Coronary artery (tissue), 2 donors: ENCODE measurements at regions not wholly inside any gene's neighbourhood (a gene's known extent, or its start where the extent isn't known, plus 50 kb on each side); places are given as distances from the start of the nearest gene placed in this dataset.
A peak's percentile ranks its signal among the peaks of the same experiment; 100 is the strongest.

Experiments used
- DNase-seq: peaks from one replicate; pipeline ENCODE4 v3.0.0-alpha.2; 2017; ENCODE audit warnings: low spot score
- H3K27ac ChIP-seq, 2 donors: fragments of 200-600 bp; sonication (generic); one replicate each; pipeline ENCODE4 v1.5.1; 2016 to 2019
- H3K4me3 ChIP-seq: fragments of 200-600 bp; sonication (generic); 2 replicates; pipeline ENCODE4 v1.5.1; 2016; ENCODE audit warnings: mild to moderate bottlenecking, moderate library complexity
- TF ChIP-seq, protein P1 (sequence below): fragments of 200-600 bp; sonication (generic); IDR thresholded peaks from one replicate; pipeline ENCODE4 v1.5.1; 2019; ENCODE audit warnings: antibody characterized with exemption

DNA sequence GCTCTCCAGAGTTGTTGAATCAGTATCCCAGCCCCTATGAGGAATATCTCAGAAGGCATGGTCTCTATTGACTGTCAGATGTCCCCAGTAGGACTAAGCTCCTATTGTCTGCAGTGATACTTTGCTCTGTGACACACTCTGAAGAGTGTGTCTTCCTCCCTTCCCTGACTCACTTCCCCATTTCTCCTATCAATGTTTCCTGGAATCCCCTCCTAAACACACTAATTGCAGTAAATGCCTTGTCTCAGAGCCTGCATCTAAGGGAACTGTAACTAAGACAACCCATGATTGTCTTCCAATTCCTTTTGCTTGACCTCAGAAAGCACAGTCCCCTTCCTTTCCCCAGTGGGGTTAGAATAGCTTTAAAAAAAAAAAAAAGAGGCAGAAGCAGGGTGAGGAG lies 397.3 kb upstream of the PROK2 start:
- DNase-seq = no peak
- TF ChIP-seq, protein P1, sequence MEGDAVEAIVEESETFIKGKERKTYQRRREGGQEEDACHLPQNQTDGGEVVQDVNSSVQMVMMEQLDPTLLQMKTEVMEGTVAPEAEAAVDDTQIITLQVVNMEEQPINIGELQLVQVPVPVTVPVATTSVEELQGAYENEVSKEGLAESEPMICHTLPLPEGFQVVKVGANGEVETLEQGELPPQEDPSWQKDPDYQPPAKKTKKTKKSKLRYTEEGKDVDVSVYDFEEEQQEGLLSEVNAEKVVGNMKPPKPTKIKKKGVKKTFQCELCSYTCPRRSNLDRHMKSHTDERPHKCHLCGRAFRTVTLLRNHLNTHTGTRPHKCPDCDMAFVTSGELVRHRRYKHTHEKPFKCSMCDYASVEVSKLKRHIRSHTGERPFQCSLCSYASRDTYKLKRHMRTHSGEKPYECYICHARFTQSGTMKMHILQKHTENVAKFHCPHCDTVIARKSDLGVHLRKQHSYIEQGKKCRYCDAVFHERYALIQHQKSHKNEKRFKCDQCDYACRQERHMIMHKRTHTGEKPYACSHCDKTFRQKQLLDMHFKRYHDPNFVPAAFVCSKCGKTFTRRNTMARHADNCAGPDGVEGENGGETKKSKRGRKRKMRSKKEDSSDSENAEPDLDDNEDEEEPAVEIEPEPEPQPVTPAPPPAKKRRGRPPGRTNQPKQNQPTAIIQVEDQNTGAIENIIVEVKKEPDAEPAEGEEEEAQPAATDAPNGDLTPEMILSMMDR = no peak
- Histone ChIP-seq H3K27ac (no peak overlapping the region), H3K4me3 (no peak overlapping the region)

DNA sequence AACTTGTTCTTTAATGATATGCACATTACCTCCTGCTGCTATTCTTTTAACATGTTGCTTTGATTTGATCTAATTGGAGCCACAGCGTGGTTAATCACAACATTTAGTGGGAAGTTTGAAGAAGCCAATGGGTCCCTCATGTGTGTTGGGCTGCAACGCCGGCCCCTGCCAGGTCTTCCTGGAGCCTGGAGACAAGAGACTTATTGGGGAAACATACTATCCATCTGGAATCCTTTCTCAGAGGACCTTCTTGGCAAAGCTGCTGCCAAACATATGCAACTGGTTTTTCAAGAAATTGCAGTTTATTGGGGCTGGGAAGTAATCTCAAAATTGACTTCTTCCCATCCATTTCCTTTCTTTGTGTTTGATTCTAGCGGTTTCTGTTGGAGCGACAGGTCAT lies 396.3 kb upstream of the PROK2 start:
- Histone ChIP-seq H3K4me3 (no peak overlapping the region), H3K27ac (no peak overlapping the region)
- TF ChIP-seq, protein P1 = no peak
- no peak for DNase-seq

DNA sequence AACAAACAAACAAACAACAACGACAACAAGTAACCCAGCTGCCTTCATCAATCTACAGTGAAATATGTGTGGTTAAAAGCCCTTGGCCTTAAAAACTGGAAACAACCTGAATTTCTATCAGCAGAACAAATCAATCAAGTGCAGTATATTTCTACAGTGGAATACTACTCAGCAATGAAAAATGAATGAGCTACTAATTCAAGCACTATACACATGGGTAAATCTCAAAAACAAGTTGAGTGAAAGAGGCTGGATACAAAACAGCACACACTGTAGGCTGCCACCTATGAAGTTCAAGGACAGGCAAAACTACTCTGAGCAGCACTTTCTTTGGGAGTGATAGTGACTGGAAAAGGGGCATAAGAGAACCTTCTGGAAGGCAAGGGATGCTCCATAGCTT lies 395.5 kb upstream of the PROK2 start:
- no peak overlapping the region for H3K27ac ChIP-seq
- TF ChIP-seq, protein P1 = no peak
- no peak overlapping the region for H3K4me3 ChIP-seq
- DNase-seq = no peak

DNA sequence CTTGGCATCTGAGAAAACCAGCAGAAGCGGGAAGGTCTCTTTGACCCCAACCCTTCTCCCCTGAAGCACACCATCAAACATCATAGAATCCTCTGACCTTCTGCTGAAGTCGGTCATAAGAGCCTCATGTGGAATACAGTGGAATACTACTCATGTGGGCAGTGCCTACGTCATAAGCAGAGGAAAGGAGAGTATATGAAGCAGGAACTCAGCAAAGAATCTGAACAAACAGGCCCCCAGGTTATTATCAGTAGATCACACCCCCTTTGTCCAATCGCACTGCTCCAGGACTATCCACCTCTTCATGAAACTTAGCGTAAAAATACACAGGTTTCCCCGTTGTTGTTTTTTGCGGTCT lies 394.1 kb upstream of the PROK2 start:
- Histone ChIP-seq H3K4me3 (no peak overlapping the region), H3K27ac (no peak overlapping the region)
- TF ChIP-seq, protein P1 = no peak
- no peak for DNase-seq

DNA sequence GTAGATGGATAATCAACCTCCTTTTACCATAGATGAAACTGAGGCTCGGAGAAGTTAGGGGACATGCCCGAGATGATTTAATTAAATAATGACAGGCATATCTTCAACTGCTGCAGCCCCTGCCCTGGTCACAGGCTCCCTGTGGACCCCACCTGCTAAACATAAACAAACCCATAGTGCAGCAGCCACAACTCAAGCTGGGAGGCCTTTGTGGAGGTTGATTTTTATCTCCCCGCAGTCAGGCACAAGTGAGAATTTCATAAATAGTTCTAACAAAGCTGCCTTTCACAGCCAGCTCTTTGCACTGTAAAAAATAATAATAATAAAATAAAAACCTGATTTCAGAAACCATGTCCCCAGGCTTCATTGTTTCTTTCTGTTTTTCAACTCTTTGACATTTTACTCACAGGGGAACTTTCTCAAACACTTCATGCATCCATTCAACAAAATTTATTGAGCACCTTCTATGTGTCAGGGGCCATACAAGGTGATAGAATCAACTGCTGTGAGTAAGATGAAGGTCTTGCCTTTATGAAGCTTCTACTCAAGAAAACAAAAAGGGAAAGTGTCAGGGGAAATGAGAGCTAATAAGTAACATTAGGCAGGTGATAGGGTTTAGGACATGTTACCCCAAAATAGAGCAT lies 393.6 kb upstream of the PROK2 start:
- Histone ChIP-seq H3K27ac (no peak overlapping the region), H3K4me3 (no peak overlapping the region)
- TF ChIP-seq, protein P1 = no peak
- no peak for DNase-seq

DNA sequence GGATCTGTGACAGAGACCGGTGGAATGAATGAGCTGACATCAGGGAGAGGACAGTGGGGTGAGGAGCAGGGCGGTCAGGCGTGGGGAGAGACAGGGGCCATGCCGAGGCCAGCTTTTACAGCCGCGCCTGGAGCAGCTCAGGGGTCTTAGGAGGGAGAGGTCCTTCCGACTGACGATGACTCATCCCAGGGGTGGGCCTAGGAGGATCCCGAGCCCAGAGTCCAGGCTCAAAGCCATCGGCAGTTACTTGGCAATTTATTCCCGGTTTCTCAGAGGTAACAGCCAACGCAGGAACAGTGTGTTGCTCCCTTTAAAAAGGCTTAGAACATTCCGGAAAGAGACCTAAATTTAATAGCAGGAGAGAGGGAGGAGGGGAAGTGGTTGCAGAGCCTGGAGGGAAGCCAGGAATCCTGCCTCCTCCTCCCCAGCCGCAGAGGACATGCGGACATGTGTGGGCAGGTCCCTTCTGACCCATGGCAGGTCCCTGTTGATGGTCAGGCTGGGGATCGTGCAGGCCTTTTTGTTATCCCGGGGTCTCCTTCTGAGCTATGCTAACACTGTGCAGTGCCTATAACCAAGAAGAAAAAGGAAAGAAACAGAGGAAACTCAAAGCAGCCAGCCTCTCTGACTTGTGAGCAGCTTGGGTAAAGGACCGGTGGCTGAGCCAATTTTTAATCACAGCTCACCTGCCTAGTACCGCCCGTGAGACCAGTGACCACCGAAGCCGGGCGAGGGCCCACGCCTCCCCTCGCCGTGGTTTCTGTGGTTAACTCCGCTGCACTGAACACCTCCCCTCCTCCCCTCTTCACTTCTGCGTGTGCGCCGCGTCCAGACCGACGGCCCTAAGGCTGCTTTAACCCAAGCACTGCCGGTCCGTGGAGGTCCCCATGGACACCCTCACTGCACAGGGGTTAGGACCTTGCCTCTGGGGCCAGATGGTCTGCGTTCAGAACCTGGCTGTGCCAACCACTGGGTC lies 392.4 kb upstream of the PROK2 start:
- Histone ChIP-seq H3K27ac (peak overlapping the region; percentile 19 to 57), H3K4me3 (peak overlapping the region; percentile 64)
- TF ChIP-seq, protein P1 = no peak
- DNase-seq = no peak
